ENCODE measurements at regions not wholly inside any gene's neighbourhood (a gene's known extent, or its start where the extent isn't known, plus 50 kb on each side); places are given as distances from the start of the nearest gene placed in this dataset.

GRCh38 chr10:28426392-28427159 lies 106.3 kb upstream of the WAC start:
- no peak for TF ChIP-seq GATA2 (IDR thresholded peaks at IDR 0.05; ENCODE audit: low read depth, low read length)
- TF ChIP-seq GATA3 (IDR thresholded peaks at IDR 0.05; ENCODE audit: low read depth, low read length), result no peak

Measured in SH-SY5Y (cell line).